ENCODE measurements at regions not wholly inside any gene's neighbourhood (a gene's known extent, or its start where the extent isn't known, plus 50 kb on each side); places are given as distances from the start of the nearest gene placed in this dataset.

DNA sequence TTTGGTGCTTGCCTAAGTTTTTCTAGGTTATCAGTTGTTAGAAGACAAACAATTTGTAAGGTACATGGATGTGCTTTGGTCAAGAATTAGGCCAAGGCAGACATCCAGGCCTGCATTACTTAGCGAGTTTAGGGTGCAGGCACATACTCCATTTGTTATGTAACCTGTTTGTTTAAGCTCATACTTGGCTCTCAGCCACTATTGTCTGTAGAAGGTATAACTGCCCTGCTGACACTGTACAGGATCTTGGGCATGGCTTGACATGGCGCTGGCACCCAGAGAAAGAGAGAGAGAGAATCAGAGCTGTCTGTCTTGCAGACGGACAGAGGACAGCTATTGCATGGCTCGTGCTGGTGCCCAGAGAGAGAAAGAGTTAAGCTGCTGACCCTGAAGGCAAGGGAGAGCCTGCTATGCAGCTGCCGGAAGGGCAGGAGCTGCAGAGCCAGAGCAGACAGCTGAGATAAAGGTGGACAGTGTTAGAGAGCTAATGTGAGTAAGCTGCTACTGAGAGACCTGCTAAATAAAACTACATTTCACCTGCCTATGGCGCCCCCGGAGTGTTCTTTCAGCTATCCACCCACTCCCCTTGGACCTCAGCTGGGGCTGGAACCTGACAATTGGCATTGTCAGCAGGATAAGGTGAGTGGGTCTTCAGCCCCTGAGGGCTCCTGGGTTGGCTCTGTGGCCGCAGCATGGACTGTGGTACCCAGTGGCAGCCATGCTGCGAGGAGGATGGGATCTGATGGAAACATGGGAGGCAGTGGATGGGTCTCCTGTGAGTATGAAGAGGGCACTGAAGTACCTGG is 120.9 kb upstream of the TMEM106B start:
- no peaks in the 10 kb centered on the region for H3K9me3 Mint-ChIP-seq (ENCODE audit: low read depth)
- no peaks in the 10 kb centered on the region for H3K4me1 Mint-ChIP-seq (ENCODE audit: low read depth)

DNA sequence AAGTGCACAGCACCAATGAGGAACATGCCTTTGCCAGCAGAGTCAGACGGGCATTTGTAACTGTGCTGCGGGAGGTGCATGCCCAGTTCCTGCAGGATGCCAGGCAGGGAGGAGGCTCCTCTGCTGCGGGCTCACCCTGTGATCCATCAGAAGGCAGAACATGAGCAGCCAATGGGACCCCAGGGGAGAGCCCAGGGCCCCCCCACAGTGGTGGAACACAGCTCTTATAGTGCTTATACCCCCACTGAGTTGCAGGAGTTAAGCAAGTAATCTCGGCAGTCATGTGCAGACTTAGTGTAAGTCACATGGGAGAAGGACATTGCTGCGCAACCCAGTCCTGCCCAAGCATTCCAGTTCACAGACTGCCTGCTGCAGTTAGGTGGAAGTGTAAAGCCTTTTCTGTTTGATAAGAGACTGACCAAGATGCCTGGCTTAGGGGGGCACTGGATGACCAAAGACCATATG is 120.3 kb upstream of the TMEM106B start:
- H3K4me1 Mint-ChIP-seq (ENCODE audit: low read depth) = no peaks in the 10 kb centered on the region
- no peak for DNase-seq (ENCODE audit: low spot score, unreplicated experiment)
- no peaks in the 10 kb centered on the region for H3K9me3 Mint-ChIP-seq (ENCODE audit: low read depth)
- H3K27me3 Mint-ChIP-seq = no peaks in the 10 kb centered on the region
- no peak overlapping the region for H3K4me3 Mint-ChIP-seq (ENCODE audit: low read depth)
- TF ChIP-seq, protein P1, sequence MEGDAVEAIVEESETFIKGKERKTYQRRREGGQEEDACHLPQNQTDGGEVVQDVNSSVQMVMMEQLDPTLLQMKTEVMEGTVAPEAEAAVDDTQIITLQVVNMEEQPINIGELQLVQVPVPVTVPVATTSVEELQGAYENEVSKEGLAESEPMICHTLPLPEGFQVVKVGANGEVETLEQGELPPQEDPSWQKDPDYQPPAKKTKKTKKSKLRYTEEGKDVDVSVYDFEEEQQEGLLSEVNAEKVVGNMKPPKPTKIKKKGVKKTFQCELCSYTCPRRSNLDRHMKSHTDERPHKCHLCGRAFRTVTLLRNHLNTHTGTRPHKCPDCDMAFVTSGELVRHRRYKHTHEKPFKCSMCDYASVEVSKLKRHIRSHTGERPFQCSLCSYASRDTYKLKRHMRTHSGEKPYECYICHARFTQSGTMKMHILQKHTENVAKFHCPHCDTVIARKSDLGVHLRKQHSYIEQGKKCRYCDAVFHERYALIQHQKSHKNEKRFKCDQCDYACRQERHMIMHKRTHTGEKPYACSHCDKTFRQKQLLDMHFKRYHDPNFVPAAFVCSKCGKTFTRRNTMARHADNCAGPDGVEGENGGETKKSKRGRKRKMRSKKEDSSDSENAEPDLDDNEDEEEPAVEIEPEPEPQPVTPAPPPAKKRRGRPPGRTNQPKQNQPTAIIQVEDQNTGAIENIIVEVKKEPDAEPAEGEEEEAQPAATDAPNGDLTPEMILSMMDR (IDR thresholded peaks at IDR 0.05; ENCODE audit: unreplicated experiment) = no peak
- H3K27ac Mint-ChIP-seq = no peak overlapping the region
- H3K36me3 Mint-ChIP-seq (ENCODE audit: insufficient read depth) = no peaks in the 10 kb centered on the region

More for the DNA sequence above, 120.9 kb upstream of the TMEM106B start:
- TF ChIP-seq, protein P1 (IDR thresholded peaks at IDR 0.05; ENCODE audit: unreplicated experiment) = no peak
- Mint-ChIP-seq H3K27ac (no peak overlapping the region), H3K36me3 (ENCODE audit: insufficient read depth) (no peaks in the 10 kb centered on the region), H3K27me3 (no peaks in the 10 kb centered on the region), H3K4me3 (ENCODE audit: low read depth) (no peak overlapping the region)
- no peak for DNase-seq (ENCODE audit: low spot score, unreplicated experiment)

DNA sequence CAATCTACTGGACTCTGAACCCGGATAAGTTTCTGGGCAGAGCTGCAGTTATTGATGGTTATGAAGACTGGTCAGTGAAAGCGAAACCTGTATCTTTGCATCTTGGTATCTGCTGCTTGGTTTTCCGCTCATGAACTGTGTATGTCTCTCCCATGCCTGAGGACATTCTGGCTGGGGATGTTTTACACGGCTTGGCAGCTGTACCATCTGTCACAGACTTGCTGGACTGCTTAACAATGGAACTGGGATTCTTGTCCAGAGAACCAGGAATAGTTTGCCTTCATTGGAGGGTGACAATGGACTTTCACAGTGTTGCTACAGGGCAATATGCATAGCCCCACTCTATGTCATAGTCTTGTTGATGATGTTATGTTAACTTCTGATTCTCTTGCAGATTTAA is 119.9 kb upstream of the TMEM106B start:
- H3K27ac Mint-ChIP-seq = no peak overlapping the region

DNA sequence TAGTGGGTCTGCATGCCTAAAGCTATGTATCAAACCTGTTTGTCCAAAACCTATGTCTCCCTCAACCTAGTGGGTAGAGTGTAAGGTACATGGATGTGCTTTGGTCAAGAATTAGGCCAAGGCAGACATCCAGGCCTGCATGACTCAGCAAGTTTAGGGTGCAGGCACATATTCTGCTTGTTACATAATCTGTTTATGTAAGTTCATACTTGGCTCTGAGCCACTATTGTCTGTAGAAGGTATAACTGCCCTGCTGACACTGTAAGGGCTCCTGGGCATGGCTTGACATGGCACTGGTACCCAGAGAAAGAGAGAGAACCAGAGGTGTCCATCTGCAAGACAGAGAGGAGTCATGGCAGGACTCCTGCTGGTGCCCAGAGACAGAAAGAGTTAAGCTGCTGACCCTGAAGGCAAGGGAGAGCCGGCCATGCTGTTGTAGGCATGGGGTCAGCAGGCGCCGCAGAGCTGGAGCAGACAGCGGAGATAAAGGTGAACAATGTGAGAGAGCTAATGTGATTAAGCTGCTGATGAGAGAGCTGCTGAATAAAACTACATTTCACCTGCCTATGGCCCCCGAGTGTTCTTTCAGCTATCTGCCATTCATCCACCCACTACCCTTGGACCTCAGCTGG is 118.5 kb upstream of the TMEM106B start:
- H3K27ac Mint-ChIP-seq = no peak overlapping the region
- DNase-seq (ENCODE audit: low spot score, unreplicated experiment) = no peak
- H3K9me3 Mint-ChIP-seq (ENCODE audit: low read depth) = no peaks in the 10 kb centered on the region
- no peaks in the 10 kb centered on the region for H3K36me3 Mint-ChIP-seq (ENCODE audit: insufficient read depth)
- TF ChIP-seq, protein P1 (IDR thresholded peaks at IDR 0.05; ENCODE audit: unreplicated experiment) = no peak
- H3K4me1 Mint-ChIP-seq (ENCODE audit: low read depth) = no peaks in the 10 kb centered on the region
- H3K4me3 Mint-ChIP-seq (ENCODE audit: low read depth) = no peak overlapping the region
- H3K27me3 Mint-ChIP-seq = no peaks in the 10 kb centered on the region

More for the DNA sequence above, 119.9 kb upstream of the TMEM106B start:
- H3K4me1 Mint-ChIP-seq (ENCODE audit: low read depth) = no peaks in the 10 kb centered on the region
- H3K4me3 Mint-ChIP-seq (ENCODE audit: low read depth) = no peak overlapping the region
- DNase-seq (ENCODE audit: low spot score, unreplicated experiment) = no peak
- H3K27me3 Mint-ChIP-seq = no peaks in the 10 kb centered on the region
- no peaks in the 10 kb centered on the region for H3K9me3 Mint-ChIP-seq (ENCODE audit: low read depth)
- H3K36me3 Mint-ChIP-seq (ENCODE audit: insufficient read depth) = no peaks in the 10 kb centered on the region
- TF ChIP-seq, protein P1 (IDR thresholded peaks at IDR 0.05; ENCODE audit: unreplicated experiment) = no peak

DNA sequence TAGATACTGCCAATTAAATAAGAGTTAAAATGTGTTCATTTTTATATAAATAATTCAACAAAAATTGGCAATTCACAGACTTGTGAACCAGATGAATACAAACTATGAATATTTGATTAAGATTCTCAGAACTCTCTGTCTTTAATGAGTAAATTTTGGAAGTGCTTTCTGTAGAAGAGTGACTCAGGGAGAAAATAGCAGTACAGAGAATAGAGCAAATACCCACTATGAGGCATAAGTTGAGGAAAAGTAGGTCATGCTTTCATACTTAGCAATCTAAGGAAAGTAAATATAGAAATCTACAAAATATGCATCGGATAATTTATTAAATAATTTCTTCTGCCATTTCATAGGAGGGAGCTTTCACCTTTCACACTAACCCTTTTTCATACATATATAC is 117.7 kb upstream of the TMEM106B start:
- H3K36me3 Mint-ChIP-seq (ENCODE audit: insufficient read depth) = no peaks in the 10 kb centered on the region

More for the DNA sequence above, 117.7 kb upstream of the TMEM106B start:
- Mint-ChIP-seq H3K4me3 (ENCODE audit: low read depth) (no peak overlapping the region), H3K27me3 (no peaks in the 10 kb centered on the region), H3K4me1 (ENCODE audit: low read depth) (no peaks in the 10 kb centered on the region), H3K9me3 (ENCODE audit: low read depth) (no peaks in the 10 kb centered on the region), H3K27ac (no peak overlapping the region)
- no peak for DNase-seq (ENCODE audit: low spot score, unreplicated experiment)
- TF ChIP-seq, protein P1 (IDR thresholded peaks at IDR 0.05; ENCODE audit: unreplicated experiment) = no peak
